Retinal pigment epithelial cell (primary cell): ENCODE measurements at regions not wholly inside any gene's neighbourhood (a gene's known extent, or its start where the extent isn't known, plus 50 kb on each side); places are given as distances from the start of the nearest gene placed in this dataset.
"Not testable (repeated sequence)": the region's sequence is repeated elsewhere in the genome, so short reads cannot be mapped to it uniquely, and the experiment has no call there.

ENCODE experiments used
- DNase-seq: peaks from one replicate; pipeline ENCODE4 v3.0.0-alpha.2; 2010; ENCODE audit warnings: low read depth
- H3K4me3 ChIP-seq: 2 replicates; pipeline ENCODE4 v1.5.1; 2011; ENCODE audit warnings: mild to moderate bottlenecking, low read length, control low read depth, moderate library complexity
- CTCF ChIP-seq: conservative IDR thresholded peaks from 2 replicates; pipeline ENCODE4 v1.5.1; 2011; ENCODE audit warnings: low read depth, low read length, control low read depth, inconsistent platforms

- no peak overlapping the region for H3K4me3 ChIP-seq
- no peak for TF ChIP-seq CTCF
- DNase-seq, result no peak
Measured at GRCh38 chr3:185995352-185995751, 57.5 kb upstream of the TRA2B start.

GRCh38 chr3:185992831-185993374, 55.1 kb upstream of the TRA2B start:
- no peak for TF ChIP-seq CTCF
- no peak overlapping the region for H3K4me3 ChIP-seq
- no peak for DNase-seq

GRCh38 chr3:185990995-185991394, 53.2 kb upstream of the TRA2B start:
- DNase-seq, H3K4me3 ChIP-seq: not testable (repeated sequence)

GRCh38 chr3:185989511-185989910, 51.7 kb upstream of the TRA2B start:
- DNase-seq, result no peak
- no peak overlapping the region for H3K4me3 ChIP-seq
- no peak for TF ChIP-seq CTCF

GRCh38 chr3:185988816-185989175, 51.0 kb upstream of the TRA2B start:
- TF ChIP-seq CTCF, result no peak
- no peak overlapping the region for H3K4me3 ChIP-seq
- no peak for DNase-seq

GRCh38 chr3:185988080-185988815, 50.4 kb upstream of the TRA2B start:
- no peak overlapping the region for H3K4me3 ChIP-seq
- peak; percentile 11 for TF ChIP-seq CTCF

More at GRCh38 chr3:185988080-185988815, 50.4 kb upstream of the TRA2B start:
- no peak for DNase-seq
